T47D (cell line): ENCODE measurements at regions not wholly inside any gene's neighbourhood (a gene's known extent, or its start where the extent isn't known, plus 50 kb on each side); places are given as distances from the start of the nearest gene placed in this dataset.

Source experiments
- DNase-seq, 2 experiments: peaks; one replicate each; pipeline versions ENCODE4 v3.0.0 to v3.0.0-alpha.2; 2011 to 2012; ENCODE audit warnings: low read depth in 1 of 2, low spot score in 1 of 2
- JUND ChIP-seq: IDR thresholded peaks from 2 replicates; pipeline ENCODE4 v1.6.1; 2012; ENCODE audit warnings: low read depth
- in situ Hi-C: cut with HindIII; loops from 2 replicates; pipeline ENCODE4 v1.10.0; 2016; ENCODE audit warnings: low sequenced_read_pairs, low pct_unique_long_range_greater_than_20kb

GRCh38 chr6:1145768-1146218 is 166.1 kb upstream of the FOXQ1 start:
- no peak for TF ChIP-seq JUND
- no peak for DNase-seq
- in situ Hi-C loops: no loop called here

GRCh38 chr6:1144842-1145767 is 166.8 kb upstream of the FOXQ1 start:
- no peak for TF ChIP-seq JUND
- in situ Hi-C loops: no loop called here
- no peak for DNase-seq

- no peak for DNase-seq
- in situ Hi-C loops: no loop called here
- no peak for TF ChIP-seq JUND
Observed at GRCh38 chr6:1143655-1144054, 168.2 kb upstream of the FOXQ1 start.

GRCh38 chr6:1139155-1139890 is 172.6 kb upstream of the FOXQ1 start:
- no peak for TF ChIP-seq JUND
- in situ Hi-C loops: no loop called here
- no peak for DNase-seq

- TF ChIP-seq JUND: no peak
- in situ Hi-C loops: no loop called here
- DNase-seq: no peak
Observed at GRCh38 chr6:1137849-1138248, 174.0 kb upstream of the FOXQ1 start.

GRCh38 chr6:1136827-1137226 is 175.1 kb upstream of the FOXQ1 start:
- in situ Hi-C loops: no loop called here
- no peak for TF ChIP-seq JUND

GRCh38 chr6:1136415-1136774 is 175.5 kb upstream of the FOXQ1 start:
- no peak for TF ChIP-seq JUND
- no peak for DNase-seq
- in situ Hi-C loops: no loop called here

More at GRCh38 chr6:1136827-1137226, 175.1 kb upstream of the FOXQ1 start:
- no peak for DNase-seq

GRCh38 chr6:1135726-1136414 is 176.0 kb upstream of the FOXQ1 start:
- in situ Hi-C loops: no loop called here
- TF ChIP-seq JUND: no peak

GRCh38 chr6:1131285-1132079 is 180.4 kb upstream of the FOXQ1 start:
- in situ Hi-C loops: no loop called here
- TF ChIP-seq JUND: no peak
- DNase-seq: peak in 1 of 2 experiments; percentile 39

More at GRCh38 chr6:1135726-1136414, 176.0 kb upstream of the FOXQ1 start:
- DNase-seq: no peak

- in situ Hi-C loops: no loop called here
- DNase-seq: no peak
Observed at GRCh38 chr6:1130709-1131108, 181.2 kb upstream of the FOXQ1 start.

GRCh38 chr6:1129131-1129530 is 182.8 kb upstream of the FOXQ1 start:
- no peak for DNase-seq
- TF ChIP-seq JUND: no peak
- in situ Hi-C loops: no loop called here

More at GRCh38 chr6:1130709-1131108, 181.2 kb upstream of the FOXQ1 start:
- no peak for TF ChIP-seq JUND

- DNase-seq: no peak
- no peak for TF ChIP-seq JUND
- in situ Hi-C loops: no loop called here
Observed at GRCh38 chr6:1127597-1128288, 184.2 kb upstream of the FOXQ1 start.
